WI38 (cell line): ENCODE measurements at regions not wholly inside any gene's neighbourhood (a gene's known extent, or its start where the extent isn't known, plus 50 kb on each side); places are given as distances from the start of the nearest gene placed in this dataset.

Experiments used
- H3K4me3 ChIP-seq: 2 replicates; pipeline ENCODE4 v1.5.1; 2011; ENCODE audit warnings: low read depth, mild to moderate bottlenecking, control low read depth, low read length
- CTCF ChIP-seq: IDR thresholded peaks from 2 replicates; pipeline ENCODE4 v1.5.1; 2012; ENCODE audit warnings: low read depth, mild to moderate bottlenecking, control low read depth, low read length

- no peak for TF ChIP-seq CTCF
- H3K4me3 ChIP-seq = no peak overlapping the region
Measured at GRCh38 chr14:65303899-65304222, 108.7 kb upstream of the FUT8 start.

GRCh38 chr14:65304239-65304638 lies 108.3 kb upstream of the FUT8 start:
- TF ChIP-seq CTCF = no peak
- no peak overlapping the region for H3K4me3 ChIP-seq

- TF ChIP-seq CTCF = no peak
- no peak overlapping the region for H3K4me3 ChIP-seq
Measured at GRCh38 chr14:65304963-65305362, 107.6 kb upstream of the FUT8 start.

DNA sequence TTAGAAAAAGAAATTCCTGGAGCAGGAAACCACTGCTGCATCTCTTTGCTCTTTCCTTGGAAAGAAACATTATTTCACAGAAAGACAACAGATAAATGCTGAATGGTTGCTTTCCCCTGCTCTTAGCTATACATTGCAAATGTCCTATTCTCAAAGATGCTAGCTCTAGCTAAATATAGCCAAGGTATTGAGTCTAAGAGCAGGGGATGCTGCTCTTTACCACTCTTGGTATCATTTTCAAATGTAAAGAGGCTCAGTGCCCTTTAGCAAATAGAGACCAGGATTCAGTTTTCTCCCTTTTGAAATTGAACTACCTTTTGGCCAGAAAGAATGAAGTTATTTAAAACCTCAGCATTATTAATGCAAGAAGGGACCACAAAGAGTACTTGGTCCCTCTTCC lies 104.0 kb upstream of the FUT8 start:
- TF ChIP-seq CTCF = no peak

DNA sequence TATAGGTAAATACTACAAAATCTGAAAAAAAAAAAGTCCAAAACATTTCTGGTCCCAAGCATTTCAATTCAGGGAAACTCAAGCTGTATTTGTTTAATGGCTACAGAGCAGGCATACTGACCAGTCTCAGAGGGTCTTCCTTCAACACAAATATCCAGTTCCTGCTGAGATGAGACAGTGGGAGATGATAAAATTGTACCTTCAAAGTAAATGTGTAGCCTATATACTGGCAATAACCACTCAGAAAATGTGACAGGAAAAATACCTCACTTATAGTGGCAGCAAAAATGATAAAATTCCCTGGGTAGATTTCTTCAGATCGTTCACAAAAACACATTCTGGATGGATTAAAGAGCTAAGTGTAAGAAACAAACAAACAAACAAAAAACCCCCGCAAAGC lies 102.0 kb upstream of the FUT8 start:
- no peak for TF ChIP-seq CTCF

More for the DNA sequence above, 104.0 kb upstream of the FUT8 start:
- no peak overlapping the region for H3K4me3 ChIP-seq

GRCh38 chr14:65312859-65313258 lies 99.7 kb upstream of the FUT8 start:
- TF ChIP-seq CTCF = no peak

More for the DNA sequence above, 102.0 kb upstream of the FUT8 start:
- no peak overlapping the region for H3K4me3 ChIP-seq

GRCh38 chr14:65318636-65319506 lies 93.7 kb upstream of the FUT8 start:
- no peak overlapping the region for H3K4me3 ChIP-seq
- no peak for TF ChIP-seq CTCF

More at GRCh38 chr14:65312859-65313258, 99.7 kb upstream of the FUT8 start:
- no peak overlapping the region for H3K4me3 ChIP-seq
